H1 (cell line): ENCODE measurements at regions not wholly inside any gene's neighbourhood (a gene's known extent, or its start where the extent isn't known, plus 50 kb on each side); places are given as distances from the start of the nearest gene placed in this dataset.

ENCODE experiments used
- CTCF ChIP-seq, 3 experiments: IDR thresholded peaks; 1 replicate in 2 of 3; 2 replicates in 1 of 3; pipeline versions ENCODE4 v1.5.1 to v1.6.1; 2011; ENCODE audit warnings: low read length in 3 of 3, mild to moderate bottlenecking in 3 of 3, inconsistent platforms in 2 of 3, low read depth in 1 of 3, moderate library complexity in 1 of 3; ENCODE audit not compliant: insufficient read depth in 1 of 3; ENCODE audit errors: control extremely low read depth in 1 of 3
- RFX5 ChIP-seq: IDR thresholded peaks from 2 replicates; pipeline ENCODE4 v1.6.1; 2011; ENCODE audit warnings: low read depth, low read length, improper control_type of control experiment, borderline replicate concordance
- YY1 ChIP-seq: IDR thresholded peaks from 2 replicates; pipeline ENCODE4 v1.6.1; 2011; ENCODE audit warnings: low read depth, mild to moderate bottlenecking, low read length

GRCh38 chrX:34866646-34867045 lies 76.0 kb upstream of the FAM47B start:
- TF ChIP-seq CTCF (IDR thresholded peaks at IDR 0.05; ENCODE audit: control extremely low read depth in 1 of 3, insufficient read depth in 1 of 3, low read depth in 1 of 3, low read length in 3 of 3) (no peak), YY1 (no peak), RFX5 (no peak)
